HK-2 (cell line): ENCODE measurements at regions not wholly inside any gene's neighbourhood (a gene's known extent, or its start where the extent isn't known, plus 50 kb on each side); places are given as distances from the start of the nearest gene placed in this dataset.
"Not testable (repeated sequence)": the region's sequence is repeated elsewhere in the genome, so short reads cannot be mapped to it uniquely, and the experiment has no call there.

ENCODE experiments used
- DNase-seq: peaks from one replicate; pipeline ENCODE4 v3.0.0-alpha.2; 2018; ENCODE audit not compliant: unreplicated experiment

DNA sequence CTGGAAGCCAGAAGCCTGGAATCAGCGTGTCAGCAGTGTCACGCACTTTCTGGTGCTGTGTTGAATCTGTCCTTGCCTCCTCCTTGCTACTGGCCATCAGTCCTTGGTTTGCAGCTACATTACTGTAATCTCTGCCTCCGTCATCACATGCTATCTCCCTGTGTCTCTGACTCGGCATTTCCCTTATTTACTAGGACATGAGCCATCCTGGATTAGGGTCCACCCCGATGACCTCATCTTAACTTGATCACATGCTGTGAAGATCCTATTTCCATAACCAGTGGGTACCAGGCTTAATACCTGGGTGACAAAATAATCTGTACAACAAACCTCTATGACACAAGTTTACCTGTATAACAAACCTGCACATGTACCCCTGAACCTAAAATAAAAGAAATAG lies 518.0 kb upstream of the KLF6 start:
- no peak for DNase-seq

DNA sequence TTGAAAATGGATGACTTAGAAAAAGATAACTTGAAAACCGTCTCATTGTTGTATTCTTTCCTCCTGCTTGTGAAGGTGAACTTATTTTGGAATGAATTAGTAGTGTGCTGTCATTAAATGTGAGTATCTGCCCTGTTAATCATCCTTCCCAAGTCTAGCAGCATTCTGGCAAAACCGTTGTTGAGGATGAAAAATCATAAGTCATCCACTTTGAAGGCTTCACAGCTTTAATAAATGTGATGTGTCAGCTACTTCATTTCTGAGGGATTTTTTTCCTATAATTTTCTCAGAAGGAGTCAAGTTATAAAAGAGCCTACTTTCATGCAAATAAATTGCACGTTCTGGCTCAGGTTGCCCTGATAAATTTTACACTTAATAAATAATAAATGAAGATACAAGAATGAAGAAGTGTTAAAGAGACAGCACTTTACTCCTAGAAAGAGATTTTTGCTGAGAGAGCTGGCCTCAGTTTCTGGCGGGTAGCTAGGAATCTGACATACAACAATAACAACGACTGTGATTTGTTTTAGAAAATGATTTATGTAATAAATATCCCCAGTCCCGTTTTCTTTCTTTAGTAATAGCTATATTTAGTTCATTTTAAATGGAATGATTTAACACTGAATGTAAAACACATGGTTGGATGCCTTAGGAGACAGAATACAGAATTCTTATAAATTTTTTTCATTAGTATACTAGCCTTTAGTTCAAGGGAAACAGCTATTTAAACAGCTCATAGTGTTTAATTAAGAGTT lies 516.5 kb upstream of the KLF6 start:
- no peak for DNase-seq

DNA sequence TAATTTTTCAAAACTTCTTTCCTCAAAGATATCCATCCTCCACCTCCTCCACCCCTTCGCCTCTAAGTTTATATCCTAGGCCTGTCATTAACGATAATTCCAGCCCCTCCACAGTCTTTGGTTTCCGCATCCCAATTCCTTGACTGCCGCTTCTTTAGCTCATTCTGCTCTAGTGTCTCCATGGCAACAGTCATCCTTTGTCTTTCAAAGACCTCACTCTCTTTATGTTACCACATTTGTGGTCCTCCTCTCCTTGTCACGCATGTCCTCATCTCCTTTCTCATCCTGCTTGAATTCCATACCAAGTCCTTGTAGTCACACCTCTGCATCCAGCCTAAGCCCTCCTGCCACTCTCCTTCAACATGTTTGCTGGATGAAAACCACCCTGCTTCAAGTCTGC lies 511.2 kb upstream of the KLF6 start:
- DNase-seq = no peak

DNA sequence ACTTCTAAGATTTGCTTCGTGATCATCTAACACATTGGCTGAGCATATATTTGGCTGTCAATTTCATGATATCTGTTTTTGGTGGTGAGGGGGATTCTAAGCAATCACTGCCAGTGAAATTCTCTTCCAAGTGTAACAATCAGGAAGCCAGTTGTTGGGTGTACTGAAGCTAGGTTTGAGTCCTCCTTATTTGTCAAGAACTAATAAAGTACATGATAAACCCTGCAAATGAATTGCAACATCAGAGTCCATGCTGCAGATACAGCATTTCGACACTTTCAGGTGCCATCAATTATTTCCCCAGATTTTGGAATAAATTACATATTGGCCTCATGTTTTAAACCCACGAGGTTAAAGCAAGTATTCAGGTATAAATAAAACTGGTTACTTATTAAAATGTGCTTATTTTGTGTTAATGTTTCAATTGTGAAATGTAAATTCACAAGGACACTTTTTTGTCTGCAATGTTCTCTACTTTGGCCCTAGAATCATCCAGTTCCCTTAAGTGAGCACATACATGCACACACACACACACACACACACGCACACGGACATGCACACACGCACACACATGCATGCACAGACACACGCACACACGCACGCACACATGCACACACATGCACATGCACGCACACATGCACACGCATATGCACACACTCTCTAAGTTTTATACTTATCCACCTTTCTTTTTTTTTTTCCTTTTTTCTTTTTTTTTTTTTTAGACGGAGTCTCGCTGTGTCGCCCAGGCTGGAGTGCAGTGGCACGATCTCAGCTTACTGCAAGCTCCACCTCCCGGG lies 510.2 kb upstream of the KLF6 start:
- no peak for DNase-seq

DNA sequence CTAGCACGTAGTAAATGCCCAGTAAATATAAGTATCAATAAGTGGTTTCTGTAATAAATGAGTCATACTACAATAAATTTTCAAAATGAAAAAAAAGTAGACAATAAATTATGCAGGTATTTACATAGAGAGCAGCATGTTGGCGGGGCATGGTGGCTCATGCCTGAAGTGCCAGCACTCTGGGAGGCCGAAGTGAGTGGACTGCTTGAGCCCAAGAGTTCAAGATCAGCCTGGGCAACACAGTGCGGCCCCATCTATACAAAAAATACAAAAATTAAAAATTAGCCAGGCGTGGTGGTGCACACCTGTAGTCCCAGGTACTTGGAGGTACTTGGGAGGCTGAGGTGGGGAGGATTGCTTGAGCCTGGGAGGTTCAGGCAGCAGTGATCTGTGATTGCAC lies 509.3 kb upstream of the KLF6 start:
- no peak for DNase-seq

DNA sequence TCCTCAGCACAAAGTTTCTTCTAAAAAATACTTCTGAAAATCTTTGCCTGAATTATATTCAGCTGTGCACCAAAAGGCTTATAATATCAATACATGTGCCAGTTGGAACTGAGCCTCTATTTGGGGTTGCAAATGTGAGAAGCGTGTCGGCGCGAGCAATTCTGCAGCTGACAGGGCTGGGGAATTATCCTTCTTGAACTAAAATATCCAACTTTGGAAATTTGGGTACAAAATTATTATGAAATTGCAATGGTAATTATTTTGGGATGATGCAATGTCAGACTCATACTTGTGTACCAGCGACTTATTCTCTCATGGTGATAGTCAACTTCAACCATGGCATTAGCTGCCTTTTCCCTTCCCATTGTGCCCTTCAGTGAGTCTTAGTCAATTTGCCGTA lies 507.0 kb upstream of the KLF6 start:
- no peak for DNase-seq

DNA sequence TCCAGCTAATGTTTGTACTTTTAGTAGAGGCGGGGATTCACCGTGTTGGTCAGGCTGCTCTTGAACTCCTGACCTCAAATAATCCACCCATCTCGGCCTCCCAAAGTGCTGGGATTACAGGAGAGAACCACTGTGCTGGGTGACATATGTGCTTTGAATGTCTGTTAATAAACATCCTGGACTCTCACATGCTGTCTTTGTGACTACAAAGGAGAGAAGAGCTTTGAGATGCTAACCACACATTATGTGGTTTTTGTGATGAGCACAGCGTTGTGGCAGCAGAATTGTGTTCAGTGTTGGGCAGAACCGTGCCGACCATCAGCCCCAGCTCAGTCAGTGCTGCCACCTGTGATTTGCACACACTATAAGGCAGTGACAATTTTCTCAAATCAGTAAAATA lies 500.1 kb upstream of the KLF6 start:
- no peak for DNase-seq

DNA sequence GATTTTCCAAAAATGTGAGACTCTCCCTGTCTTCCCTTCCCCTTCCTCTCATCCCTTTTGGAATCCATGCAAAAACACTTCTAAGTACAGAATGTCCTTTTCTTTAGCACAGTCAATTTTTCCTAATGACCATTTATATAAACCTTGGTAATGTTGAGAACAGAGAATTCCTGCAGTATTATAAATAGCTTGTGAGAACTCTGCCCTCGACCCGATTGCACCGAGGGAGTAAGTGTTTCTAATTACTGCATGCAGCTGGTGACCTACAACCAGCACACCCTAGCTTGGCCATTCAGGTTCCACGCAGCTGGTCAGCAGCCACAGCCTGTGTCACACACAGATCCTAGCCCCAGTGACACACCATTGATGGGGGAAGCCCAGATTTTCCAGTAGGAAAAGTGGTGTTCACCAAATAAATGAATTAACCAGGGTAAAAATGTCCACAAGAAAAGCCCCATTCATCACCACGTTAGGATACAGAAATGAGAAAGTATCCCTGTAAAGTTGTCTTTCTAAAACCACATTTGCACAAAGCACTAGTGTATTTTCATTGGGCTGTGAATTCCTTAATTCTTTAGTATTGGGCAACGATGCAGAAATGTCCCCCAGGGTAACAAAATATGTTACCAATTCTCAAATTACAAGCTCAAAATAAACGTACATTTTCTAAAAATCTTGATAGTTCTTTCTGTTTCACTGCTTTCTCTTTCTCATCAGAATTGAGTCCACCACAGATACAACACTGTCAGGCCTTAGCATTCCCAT lies 499.0 kb upstream of the KLF6 start:
- DNase-seq = no peak

DNA sequence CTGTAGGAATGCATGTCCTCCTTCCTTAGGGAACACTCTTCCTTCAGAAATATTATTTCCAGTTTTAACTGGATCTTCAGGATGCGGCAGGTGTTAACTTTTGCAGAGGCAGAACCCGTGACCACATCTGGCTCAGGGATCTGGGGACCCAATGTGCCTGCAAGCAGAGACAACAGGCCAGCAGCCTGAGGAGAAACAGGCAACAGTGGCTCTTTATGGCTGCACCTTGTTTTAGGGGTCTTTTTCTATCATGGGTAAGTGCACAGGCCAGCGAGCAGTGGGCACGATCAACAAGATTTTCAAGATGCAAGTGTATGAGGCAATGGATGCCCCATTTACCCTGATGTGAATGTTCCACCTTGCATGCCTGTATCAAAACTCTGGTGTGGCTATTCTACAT lies 497.5 kb upstream of the KLF6 start:
- no peak for DNase-seq

DNA sequence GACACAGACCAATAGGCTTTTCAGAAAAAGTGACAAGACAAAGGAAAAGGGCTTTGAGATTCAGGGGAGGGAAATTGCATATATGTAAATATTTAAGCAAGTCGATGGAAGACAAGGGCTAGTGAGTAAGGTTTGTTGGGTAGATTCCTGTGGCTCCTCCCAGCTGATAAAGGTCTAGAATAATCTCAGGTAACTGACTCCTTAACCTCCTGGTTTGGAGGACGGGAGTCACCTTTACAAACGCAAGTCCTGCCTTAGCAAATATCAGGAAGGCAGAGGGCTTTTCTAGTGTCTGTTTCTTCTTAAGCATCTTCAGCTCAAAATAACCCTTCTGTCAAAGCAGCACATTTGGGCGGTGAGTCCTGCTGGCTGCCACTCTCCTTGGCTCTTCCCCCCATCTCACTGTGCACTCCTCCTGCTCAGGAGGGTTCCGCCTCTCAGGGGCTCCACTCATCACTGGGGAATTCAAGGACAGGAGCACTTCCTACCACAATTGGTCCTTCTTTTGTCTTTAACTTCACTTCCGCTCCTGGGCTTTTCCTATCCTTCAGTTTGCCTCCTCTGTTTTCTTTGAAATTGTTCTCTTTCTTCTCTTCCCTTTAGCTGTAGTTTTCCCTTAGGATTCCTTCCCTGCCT lies 496.3 kb upstream of the KLF6 start:
- no peak for DNase-seq

DNA sequence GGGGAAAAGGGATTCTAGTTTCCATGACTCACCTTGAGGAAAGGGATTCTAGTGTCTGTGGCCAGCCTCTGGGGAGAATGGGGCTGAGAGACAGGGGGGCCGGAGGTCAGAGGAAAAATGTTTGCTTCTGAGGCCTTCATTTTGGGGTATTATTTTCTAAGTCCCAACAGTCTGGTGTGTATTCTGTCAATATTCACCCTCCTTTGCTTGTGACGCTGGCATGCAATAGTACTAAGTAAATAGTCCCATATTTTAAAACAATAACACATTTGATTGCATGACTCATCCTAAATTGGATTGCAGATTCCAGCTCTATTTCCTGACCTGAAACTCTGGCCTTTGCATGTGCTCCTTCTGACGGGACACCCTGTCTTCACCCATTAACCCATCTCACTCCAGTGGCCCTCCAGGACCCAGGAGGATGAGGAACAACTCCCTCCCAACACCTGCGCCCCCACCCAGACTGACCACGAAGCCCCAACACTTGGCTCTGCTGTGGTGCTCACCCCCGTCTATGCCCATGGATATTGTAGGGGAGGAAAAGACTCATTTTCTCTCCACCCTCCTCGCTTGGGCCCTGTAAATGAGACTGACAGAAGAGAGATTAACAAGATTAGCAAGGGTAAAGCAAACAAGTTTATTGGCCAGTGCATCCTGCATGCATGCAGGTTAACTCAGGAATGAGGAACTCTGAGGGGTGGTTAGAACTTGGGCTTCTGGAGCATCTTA lies 495.6 kb upstream of the KLF6 start:
- DNase-seq = no peak

DNA sequence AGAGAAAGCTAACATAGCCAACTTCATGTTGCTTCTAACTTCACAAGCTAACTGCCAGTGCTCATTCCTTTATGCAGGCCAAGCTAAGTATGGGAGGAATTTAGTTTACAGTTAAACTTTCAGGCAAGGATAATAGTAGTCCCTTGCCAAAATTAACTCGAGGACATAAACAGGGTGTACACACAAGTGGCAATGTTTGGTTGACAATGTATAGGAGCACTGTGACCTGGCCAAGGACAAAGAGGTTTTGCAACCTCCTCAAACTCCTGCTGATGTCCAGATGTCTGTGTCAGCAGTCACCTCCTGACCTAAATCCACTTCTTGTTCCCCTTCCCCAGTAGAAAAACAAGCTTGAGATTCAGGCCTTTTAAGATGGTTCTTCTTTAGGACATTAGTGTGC lies 494.6 kb upstream of the KLF6 start:
- no peak for DNase-seq

DNA sequence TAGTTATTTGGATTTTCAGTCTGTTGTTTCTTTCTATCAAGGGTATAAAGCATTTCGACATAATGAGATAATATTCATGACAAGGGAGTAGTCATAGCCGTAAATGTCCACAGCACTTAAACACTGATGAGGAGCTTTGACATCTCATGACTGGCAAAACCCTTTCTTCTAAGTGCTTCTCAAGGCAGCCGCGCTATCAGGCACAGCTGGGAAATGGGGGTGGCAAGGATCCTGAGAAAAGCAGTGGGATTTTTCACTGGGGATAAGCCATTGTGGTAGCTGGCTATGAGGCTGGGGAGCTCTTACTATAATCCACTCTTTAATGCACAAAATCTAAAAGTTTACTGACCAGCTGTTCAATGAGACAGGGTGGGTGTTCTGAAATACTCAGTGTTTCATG lies 493.2 kb upstream of the KLF6 start:
- no peak for DNase-seq

DNA sequence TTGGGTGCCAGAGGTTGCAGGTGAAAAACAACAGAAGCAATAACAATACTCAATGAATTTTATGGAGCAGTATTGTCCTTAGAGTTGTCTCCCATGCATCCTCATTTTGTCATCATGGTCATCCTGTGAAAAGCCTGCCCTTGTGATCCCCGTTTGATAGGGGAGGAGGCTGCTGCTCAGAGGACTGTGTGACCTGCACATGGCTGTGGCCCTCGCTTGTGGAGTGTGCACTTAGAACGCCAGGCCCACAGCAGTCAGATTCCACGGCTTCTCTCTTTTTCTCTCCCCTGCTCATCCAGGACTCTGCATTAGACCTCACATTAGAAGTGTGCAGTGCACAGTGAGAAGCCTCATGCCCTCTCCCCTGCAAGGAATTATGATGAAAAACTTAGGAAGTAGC lies 491.1 kb upstream of the KLF6 start:
- DNase-seq = no peak

DNA sequence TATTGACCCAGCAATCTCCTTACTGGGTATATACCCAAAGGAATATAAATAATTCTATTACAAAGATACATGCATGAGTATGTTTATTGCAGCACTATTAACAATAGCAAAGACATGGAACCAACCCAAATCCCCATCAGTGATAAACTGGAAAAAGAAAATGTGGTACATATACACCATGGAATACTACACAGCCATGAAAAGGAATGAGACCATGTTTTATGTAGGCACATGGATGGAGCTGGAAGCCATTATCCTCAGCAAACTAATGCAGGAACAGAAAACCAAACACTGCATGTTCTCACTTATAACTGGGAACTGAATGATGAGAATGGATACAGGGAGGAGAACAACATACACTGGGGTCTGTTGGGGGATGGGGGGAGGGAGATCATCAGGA lies 489.7 kb upstream of the KLF6 start:
- DNase-seq = not testable (repeated sequence)

DNA sequence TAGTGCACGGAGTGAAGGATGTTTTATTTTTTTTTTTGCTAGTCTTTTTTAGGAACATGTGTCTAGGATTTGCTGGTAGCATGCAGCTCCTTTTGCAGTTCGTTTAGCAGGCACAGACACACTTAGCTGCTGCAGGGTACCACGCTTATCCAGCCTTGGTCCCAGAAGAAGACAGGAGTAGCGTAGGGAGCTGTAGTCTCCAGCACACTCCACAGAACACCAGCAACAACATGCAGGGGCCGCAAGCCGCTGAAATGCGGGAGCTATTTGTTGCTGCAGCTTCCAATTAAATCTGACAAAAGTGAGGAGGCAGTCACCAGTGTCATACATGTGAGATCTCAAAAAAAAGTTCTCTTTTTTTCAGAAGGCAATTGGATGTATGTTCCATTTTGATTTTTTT lies 486.2 kb upstream of the KLF6 start:
- DNase-seq = no peak

DNA sequence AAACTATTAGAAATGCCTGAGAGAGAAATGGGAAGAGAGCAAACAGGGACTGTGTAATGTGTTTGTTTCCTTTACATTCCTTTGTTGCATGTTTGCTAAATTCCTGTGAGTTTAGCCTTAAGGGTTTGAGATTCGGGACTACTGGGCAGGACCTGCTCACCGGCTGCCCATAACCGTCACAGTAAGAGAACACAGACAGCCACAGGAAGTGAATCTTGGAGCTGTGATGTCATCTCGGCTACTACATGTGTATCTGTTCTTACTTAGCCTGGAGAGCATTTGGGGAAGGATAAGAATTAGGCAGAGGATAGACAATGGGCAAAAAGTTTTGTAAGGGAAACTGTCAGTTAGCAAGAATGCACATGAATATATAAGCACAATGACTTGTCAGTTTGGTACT lies 485.1 kb upstream of the KLF6 start:
- no peak for DNase-seq

DNA sequence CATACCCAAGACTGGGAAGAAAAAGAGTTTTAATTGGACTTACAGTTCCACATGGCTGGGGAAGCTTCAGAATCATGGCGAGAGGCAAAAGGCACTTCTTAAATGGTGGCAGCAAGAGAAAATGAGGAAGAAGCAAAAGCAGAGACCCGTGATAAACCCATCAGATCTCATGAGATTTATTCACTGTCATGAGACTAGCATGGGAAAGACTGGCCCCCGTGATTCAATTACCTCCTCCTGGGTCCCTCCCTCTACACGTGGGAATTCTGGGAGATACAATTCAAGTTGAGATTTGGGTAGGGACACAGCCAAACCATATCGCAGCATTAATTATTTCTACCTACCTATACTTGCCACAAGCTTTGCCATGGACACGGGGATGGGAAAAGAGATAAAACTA lies 483.5 kb upstream of the KLF6 start:
- DNase-seq = not testable (repeated sequence)

DNA sequence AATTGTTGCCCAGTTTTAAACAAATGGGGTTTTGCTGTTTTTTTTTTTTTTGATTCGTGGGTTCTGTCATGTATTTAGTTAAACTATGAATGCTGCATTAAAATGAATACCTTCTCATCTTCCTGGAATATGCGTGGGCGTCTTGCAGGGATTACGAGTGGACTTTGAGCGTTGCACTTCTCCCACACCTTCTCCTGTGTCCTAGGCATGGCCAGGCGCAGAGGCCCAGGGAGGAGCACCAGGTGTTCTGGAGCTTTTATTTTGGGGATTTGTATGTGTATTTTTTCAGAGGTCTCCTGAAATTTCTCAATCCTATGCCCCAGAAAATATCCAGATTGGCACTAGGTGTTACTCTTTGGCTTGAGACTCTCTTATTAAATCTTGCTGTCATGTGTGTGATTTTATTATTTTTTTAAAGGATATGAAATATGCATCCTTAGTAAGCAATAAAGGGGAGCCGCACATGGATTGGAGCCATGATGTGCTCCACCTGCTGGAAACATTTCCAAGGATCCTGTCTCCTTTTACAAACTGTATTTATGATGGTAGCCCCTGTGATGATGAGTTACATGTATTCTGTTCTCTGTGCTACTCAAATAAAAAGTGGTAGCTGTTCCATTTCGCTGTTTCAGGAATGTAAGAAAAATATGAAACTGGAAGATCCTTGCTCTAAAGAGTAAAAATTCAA lies 482.2 kb upstream of the KLF6 start:
- no peak for DNase-seq

DNA sequence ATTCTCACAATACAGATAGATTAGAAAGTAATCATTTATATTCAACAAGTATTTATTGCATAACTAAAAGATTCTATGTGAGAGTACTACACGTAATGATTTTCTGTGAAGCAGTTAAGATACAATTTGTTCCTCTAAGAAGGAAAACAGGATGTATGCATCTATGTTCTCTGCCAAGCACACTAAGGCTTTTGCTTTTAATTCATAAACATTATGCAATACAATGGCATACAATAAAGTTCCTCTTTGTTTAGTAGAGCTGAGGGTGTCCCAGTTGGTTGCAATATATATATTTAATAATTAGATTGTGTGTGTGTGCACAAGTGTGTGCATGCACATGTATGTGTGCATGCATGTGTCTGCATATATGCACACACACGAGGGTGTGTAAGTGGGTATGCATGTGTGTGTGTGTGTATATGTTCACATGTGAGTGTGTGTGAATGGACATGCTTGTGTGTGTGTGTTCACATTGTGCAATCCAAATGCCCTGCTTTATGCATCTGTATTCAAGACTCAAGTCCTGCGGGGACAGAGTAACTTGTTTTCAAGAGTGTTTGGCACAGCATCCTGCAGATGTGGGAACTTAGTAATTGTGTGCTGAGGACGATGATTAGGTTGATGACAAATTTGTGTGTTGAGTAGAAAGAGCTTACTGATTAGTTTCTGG lies 481.5 kb upstream of the KLF6 start:
- no peak for DNase-seq
